ENCODE measurements at regions not wholly inside any gene's neighbourhood (a gene's known extent, or its start where the extent isn't known, plus 50 kb on each side); places are given as distances from the start of the nearest gene placed in this dataset.

GRCh38 chr18:41579185-41579584, 375.8 kb upstream of the PIK3C3 start:
- no peak for TF ChIP-seq CTCF (IDR thresholded peaks at IDR 0.05; ENCODE audit: insufficient read depth, low read length, poor library complexity, severe bottlenecking)
- Histone ChIP-seq H3K4me3 (replicated peaks; ENCODE audit: low read depth, low read length) (no peak overlapping the region), H3K27me3 (replicated peaks; ENCODE audit: control insufficient read depth, insufficient read depth, low read length) (no peaks in the 10 kb centered on the region)

GRCh38 chr18:41577529-41577928, 377.5 kb upstream of the PIK3C3 start:
- no peak for DNase-seq (ENCODE audit: extremely low read depth, insufficient read length)
- no peaks in the 10 kb centered on the region for H3K27me3 ChIP-seq (replicated peaks; ENCODE audit: control insufficient read depth, insufficient read depth, low read length)
- TF ChIP-seq CTCF (IDR thresholded peaks at IDR 0.05; ENCODE audit: insufficient read depth, low read length, poor library complexity, severe bottlenecking), result no peak

More at GRCh38 chr18:41579185-41579584, 375.8 kb upstream of the PIK3C3 start:
- no peak for DNase-seq (ENCODE audit: extremely low read depth, insufficient read length)
- H3K36me3 ChIP-seq (ENCODE audit: control insufficient read depth, insufficient read depth, low read length), result no peaks in the 10 kb centered on the region

DNA sequence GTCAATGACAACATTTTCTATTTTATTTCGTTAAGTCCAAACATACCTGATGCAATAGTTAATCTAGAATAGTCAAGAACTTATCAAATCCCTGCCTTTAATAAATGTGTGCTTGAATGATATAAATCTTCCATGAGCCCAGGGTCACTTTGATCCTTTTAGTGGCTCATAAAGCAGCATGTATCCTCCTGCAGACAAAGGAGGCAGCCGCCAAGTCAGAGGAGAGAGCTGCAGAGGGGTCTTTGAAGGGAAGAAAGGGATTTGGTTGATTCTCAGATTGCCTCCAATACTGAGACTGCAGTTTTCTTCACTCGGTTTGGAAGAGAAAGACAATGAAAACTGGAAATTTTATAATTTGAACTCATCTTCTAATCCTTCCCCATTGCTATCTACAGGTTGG, 378.4 kb upstream of the PIK3C3 start:
- TF ChIP-seq CTCF (IDR thresholded peaks at IDR 0.05; ENCODE audit: insufficient read depth, low read length, poor library complexity, severe bottlenecking), result no peak
- Histone ChIP-seq H3K27me3 (replicated peaks; ENCODE audit: control insufficient read depth, insufficient read depth, low read length) (no peaks in the 10 kb centered on the region), H3K4me3 (replicated peaks; ENCODE audit: low read depth, low read length) (no peak overlapping the region), H3K36me3 (ENCODE audit: control insufficient read depth, insufficient read depth, low read length) (no peaks in the 10 kb centered on the region)
- DNase-seq (ENCODE audit: extremely low read depth, insufficient read length), result no peak

More at GRCh38 chr18:41577529-41577928, 377.5 kb upstream of the PIK3C3 start:
- no peak overlapping the region for H3K4me3 ChIP-seq (replicated peaks; ENCODE audit: low read depth, low read length)
- H3K36me3 ChIP-seq (ENCODE audit: control insufficient read depth, insufficient read depth, low read length), result no peaks in the 10 kb centered on the region

GRCh38 chr18:41569867-41570266, 385.2 kb upstream of the PIK3C3 start:
- DNase-seq (ENCODE audit: extremely low read depth, insufficient read length), result no peak
- TF ChIP-seq CTCF (IDR thresholded peaks at IDR 0.05; ENCODE audit: insufficient read depth, low read length, poor library complexity, severe bottlenecking), result no peak
- H3K36me3 ChIP-seq (ENCODE audit: control insufficient read depth, insufficient read depth, low read length), result no peaks in the 10 kb centered on the region
- H3K4me3 ChIP-seq (replicated peaks; ENCODE audit: low read depth, low read length), result no peak overlapping the region
- H3K27me3 ChIP-seq (replicated peaks; ENCODE audit: control insufficient read depth, insufficient read depth, low read length), result no peaks in the 10 kb centered on the region; the same call in 1 of the 2 replicates

- Histone ChIP-seq H3K36me3 (ENCODE audit: control insufficient read depth, insufficient read depth, low read length) (no peaks in the 10 kb centered on the region), H3K4me3 (replicated peaks; ENCODE audit: low read depth, low read length) (no peak overlapping the region), H3K27me3 (replicated peaks; ENCODE audit: control insufficient read depth, insufficient read depth, low read length) (no peaks in the 10 kb centered on the region; the same call in 1 of the 2 replicates)
- no peak for TF ChIP-seq CTCF (IDR thresholded peaks at IDR 0.05; ENCODE audit: insufficient read depth, low read length, poor library complexity, severe bottlenecking)
- no peak for DNase-seq (ENCODE audit: extremely low read depth, insufficient read length)
These were observed 393.1 kb upstream of the PIK3C3 start for GRCh38 chr18:41561961-41562360.

DNA sequence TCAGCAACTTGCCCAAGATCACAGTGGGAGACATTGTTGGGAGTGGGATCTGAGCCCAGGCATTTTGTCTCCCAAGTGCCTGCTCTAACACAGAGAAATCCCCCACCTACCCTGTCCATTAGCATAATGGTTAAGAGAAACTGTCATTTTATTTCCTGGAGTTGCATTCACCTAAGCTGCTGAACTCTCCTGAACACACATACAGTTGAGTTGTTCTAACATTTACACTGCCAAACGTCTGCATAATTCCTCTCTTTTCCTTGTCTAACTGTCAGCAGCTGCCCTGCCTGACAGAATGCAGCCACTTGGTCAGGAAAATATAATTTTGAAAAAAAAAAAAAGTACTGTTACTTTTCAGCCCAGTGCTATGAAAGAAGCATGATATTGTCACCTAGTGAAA, 396.3 kb upstream of the PIK3C3 start:
- no peak for TF ChIP-seq CTCF (IDR thresholded peaks at IDR 0.05; ENCODE audit: insufficient read depth, low read length, poor library complexity, severe bottlenecking)
- H3K4me3 ChIP-seq (replicated peaks; ENCODE audit: low read depth, low read length), result no peak overlapping the region
- DNase-seq (ENCODE audit: extremely low read depth, insufficient read length), result no peak
- H3K36me3 ChIP-seq (ENCODE audit: control insufficient read depth, insufficient read depth, low read length), result no peaks in the 10 kb centered on the region
- no peaks in the 10 kb centered on the region for H3K27me3 ChIP-seq (replicated peaks; ENCODE audit: control insufficient read depth, insufficient read depth, low read length)

Measured in GM06990 (cell line).